Esophagus squamous epithelium (tissue), 5 donors: ENCODE measurements at regions not wholly inside any gene's neighbourhood (a gene's known extent, or its start where the extent isn't known, plus 50 kb on each side); places are given as distances from the start of the nearest gene placed in this dataset.
"Not testable (repeated sequence)": the region's sequence is repeated elsewhere in the genome, so short reads cannot be mapped to it uniquely, and the experiment has no call there.

Experiments used
- DNase-seq: peaks from one replicate; lab custom pipeline; 2025; lab: John Stamatoyannopoulos, UW
- H3K27ac ChIP-seq, 4 donors: fragments of 200-600 bp; sonication (generic); one replicate each; pipeline ENCODE4 v1.5.1; 2016 to 2019; ENCODE audit warnings: mild to moderate bottlenecking in 1 of 4
- H3K27me3 ChIP-seq, 4 donors: fragments of 200-600 bp; sonication (generic); 1 replicate in 3 of 4; 2 replicates in 1 of 4; pipeline versions ENCODE4 v1.5.1 to v1.6.0; 2017 to 2021; ENCODE audit warnings: antibody characterized with exemption in 1 of 4
- H3K36me3 ChIP-seq, 3 donors: fragments of 200-600 bp; sonication (generic); one replicate each; pipeline ENCODE4 v1.5.1; 2016 to 2019
- H3K4me1 ChIP-seq, 3 donors: fragments of 200-600 bp; sonication (generic); one replicate each; pipeline ENCODE4 v1.5.1; 2017 to 2019
- H3K4me3 ChIP-seq, 4 donors: fragments of 200-600 bp; sonication (generic); 1 replicate in 3 of 4; 2 replicates in 1 of 4; pipeline ENCODE4 v1.5.1; 2016 to 2019; ENCODE audit warnings: mild to moderate bottlenecking in 2 of 4, moderate library complexity in 1 of 4
- H3K9me3 ChIP-seq, 3 donors: fragments of 200-600 bp; sonication (generic); one replicate each; pipeline ENCODE4 v1.5.1; 2016 to 2019
- CTCF ChIP-seq, 6 experiments: fragments of 450-650 bp in 4 of 6; fragments of 200-600 bp in 2 of 6; sonication (generic) in 2 of 6; IDR thresholded peaks; one replicate each; pipeline ENCODE4 v1.5.1; 2016 to 2019; ENCODE audit warnings: antibody characterized with exemption in 6 of 6, mild to moderate bottlenecking in 4 of 6, moderate library complexity in 4 of 6
- POLR2A ChIP-seq, 4 donors: fragments of 450-650 bp; IDR thresholded peaks; one replicate each; pipeline ENCODE4 v1.6.1; 2017; ENCODE audit warnings: antibody characterized with exemption in 4 of 4, mild to moderate bottlenecking in 4 of 4, moderate library complexity in 3 of 4
- WGBS, 2 donors: methylation state at CpG; one replicate each; pipeline ENCODE4 v1.1.5; 2018; 5-methylcytosine and 5-hydroxymethylcytosine counted together
- intact Hi-C: fragments of 100-400 bp; cut with DNase I; formaldehyde crosslinking; loops from one replicate; pipeline ENCODE4 v1.15.0; 2022
- donor health status: DM: yes; HTN: yes; CAD: no.

- no peaks in the 10 kb centered on the region for H3K4me1 ChIP-seq
- no peak for DNase-seq
- TF ChIP-seq CTCF (IDR thresholded peaks at IDR 0.05) = no peak
- no peak for TF ChIP-seq POLR2A (IDR thresholded peaks at IDR 0.05)
- H3K4me3 ChIP-seq = no peak overlapping the region
- intact Hi-C loops = no loop called here
- 67 to 77% methylated on average over 9 of the region's 9 CpGs for WGBS, 2 donors
- no peak overlapping the region for H3K27ac ChIP-seq
- no peaks in the 10 kb centered on the region for H3K27me3 ChIP-seq
- H3K9me3 ChIP-seq = peaks cover 0 to 7% (median 0%) of the 10 kb centered on the region in 3 donors
- H3K36me3 ChIP-seq = no peaks in the 10 kb centered on the region
Measured at GRCh38 chr21:23574932-23575331, 2032.3 kb downstream of the MRPL39 start.

DNA sequence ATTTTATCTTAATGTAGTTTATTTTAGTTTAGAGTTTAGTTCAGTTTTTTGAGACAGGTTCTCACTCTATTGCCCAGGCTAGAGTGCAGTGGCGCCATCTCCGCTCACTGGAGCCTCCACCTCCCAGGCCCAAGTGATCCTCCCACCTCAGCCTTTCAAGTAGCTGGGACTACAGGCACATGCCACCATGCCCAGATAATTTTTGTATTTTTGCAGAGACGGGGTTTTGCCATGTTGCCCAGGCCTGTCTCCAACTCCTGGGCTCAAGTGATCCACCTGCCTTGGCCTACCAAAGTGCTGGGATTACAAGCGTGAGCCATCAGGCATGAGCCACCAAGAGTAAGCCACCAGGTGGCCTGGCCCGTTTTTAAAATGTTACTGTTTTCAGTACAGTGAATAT is 2058.4 kb downstream of the MRPL39 start:
- H3K27me3 ChIP-seq, intact Hi-C loops, H3K4me1 ChIP-seq, H3K27ac ChIP-seq, DNase-seq, H3K9me3 ChIP-seq, H3K36me3 ChIP-seq, H3K4me3 ChIP-seq: not testable (repeated sequence)
- 79 to 84% methylated on average over 5 of the region's 5 CpGs for WGBS, 2 donors

GRCh38 chr21:23543333-23543732 is 2063.9 kb downstream of the MRPL39 start:
- no peak overlapping the region for H3K4me3 ChIP-seq
- no peaks in the 10 kb centered on the region for H3K4me1 ChIP-seq
- no peak for DNase-seq
- intact Hi-C loops = no loop called here
- no peak overlapping the region for H3K27ac ChIP-seq
- peaks cover 0 to 8% (median 3%) of the 10 kb centered on the region in 3 donors for H3K9me3 ChIP-seq
- WGBS, 2 donors = 69 to 71% methylated on average over 2 of the region's 2 CpGs
- H3K36me3 ChIP-seq = no peaks in the 10 kb centered on the region
- no peaks in the 10 kb centered on the region for H3K27me3 ChIP-seq
- no peak for TF ChIP-seq POLR2A (IDR thresholded peaks at IDR 0.05)
- TF ChIP-seq CTCF (IDR thresholded peaks at IDR 0.05) = no peak

DNA sequence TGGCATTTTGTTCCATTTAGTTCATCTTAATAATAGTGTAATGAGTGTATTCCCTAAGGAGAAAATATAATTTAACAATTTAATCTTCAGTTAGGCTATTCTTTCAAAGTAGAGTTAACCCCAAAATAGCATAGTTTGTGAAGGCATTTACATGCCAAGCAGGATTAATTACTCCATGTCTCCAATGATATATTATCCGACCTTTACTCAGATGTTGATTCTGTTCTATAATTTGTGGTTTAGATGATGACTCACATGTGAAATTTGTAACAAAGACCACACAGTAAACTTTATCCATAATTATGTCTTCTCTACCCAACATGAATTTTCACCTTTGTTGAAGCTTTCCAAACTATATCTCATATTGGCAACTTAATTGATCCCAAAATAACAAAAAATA is 2065.2 kb downstream of the MRPL39 start:
- Histone ChIP-seq H3K9me3 (peaks cover 0 to 8% (median 3%) of the 10 kb centered on the region in 3 donors), H3K4me1 (no peaks in the 10 kb centered on the region), H3K4me3 (no peak overlapping the region), H3K27me3 (no peaks in the 10 kb centered on the region), H3K27ac (no peak overlapping the region), H3K36me3 (no peaks in the 10 kb centered on the region)
- no peak for TF ChIP-seq CTCF (IDR thresholded peaks at IDR 0.05)
- no peak for TF ChIP-seq POLR2A (IDR thresholded peaks at IDR 0.05)
- WGBS, 2 donors = 48% methylated on average over 1 of the region's 1 CpG
- intact Hi-C loops = no loop called here
- DNase-seq = no peak

DNA sequence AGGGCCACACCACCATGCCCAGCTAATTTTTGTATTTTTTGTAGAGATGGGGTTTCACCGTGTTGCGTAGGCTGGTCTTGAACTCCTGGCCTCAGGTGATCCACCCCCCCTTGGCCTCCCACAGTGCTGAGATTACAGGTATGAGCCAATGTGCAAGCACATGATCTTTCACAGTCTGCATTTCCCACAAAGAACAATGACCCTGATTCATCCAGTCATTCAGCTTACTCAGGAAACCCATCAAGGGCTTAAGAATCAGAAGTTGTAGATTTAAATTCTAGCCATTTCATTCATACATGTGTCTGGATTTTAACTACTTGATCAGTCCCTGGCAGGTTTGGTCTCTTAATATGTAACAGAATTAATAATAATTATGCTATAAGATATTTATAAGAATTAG is 2065.7 kb downstream of the MRPL39 start:
- no peaks in the 10 kb centered on the region for H3K27me3 ChIP-seq
- 94 to 95% methylated on average over 2 of the region's 2 CpGs for WGBS, 2 donors
- no peaks in the 10 kb centered on the region for H3K36me3 ChIP-seq
- peaks cover 0 to 8% (median 3%) of the 10 kb centered on the region in 3 donors for H3K9me3 ChIP-seq
- no peak for DNase-seq
- no peak overlapping the region for H3K4me3 ChIP-seq
- intact Hi-C loops = no loop called here
- H3K4me1 ChIP-seq = no peaks in the 10 kb centered on the region
- H3K27ac ChIP-seq = no peak overlapping the region
- TF ChIP-seq POLR2A (IDR thresholded peaks at IDR 0.05) (no peak), CTCF (IDR thresholded peaks at IDR 0.05) (no peak)

GRCh38 chr21:23534850-23535249 is 2072.4 kb downstream of the MRPL39 start:
- WGBS, 2 donors = 0 to 25% methylated on average over 1 of the region's 1 CpG
- Histone ChIP-seq H3K9me3 (peaks cover 0 to 4% (median 0%) of the 10 kb centered on the region in 3 donors), H3K27me3 (no peaks in the 10 kb centered on the region), H3K27ac (no peak overlapping the region), H3K4me3 (no peak overlapping the region), H3K4me1 (no peaks in the 10 kb centered on the region), H3K36me3 (no peaks in the 10 kb centered on the region)
- no peak for TF ChIP-seq POLR2A (IDR thresholded peaks at IDR 0.05)
- TF ChIP-seq CTCF (IDR thresholded peaks at IDR 0.05) = no peak
- DNase-seq = no peak
- intact Hi-C loops = no loop called here
